ENCODE measurements at regions not wholly inside any gene's neighbourhood (a gene's known extent, or its start where the extent isn't known, plus 50 kb on each side); places are given as distances from the start of the nearest gene placed in this dataset.

DNA sequence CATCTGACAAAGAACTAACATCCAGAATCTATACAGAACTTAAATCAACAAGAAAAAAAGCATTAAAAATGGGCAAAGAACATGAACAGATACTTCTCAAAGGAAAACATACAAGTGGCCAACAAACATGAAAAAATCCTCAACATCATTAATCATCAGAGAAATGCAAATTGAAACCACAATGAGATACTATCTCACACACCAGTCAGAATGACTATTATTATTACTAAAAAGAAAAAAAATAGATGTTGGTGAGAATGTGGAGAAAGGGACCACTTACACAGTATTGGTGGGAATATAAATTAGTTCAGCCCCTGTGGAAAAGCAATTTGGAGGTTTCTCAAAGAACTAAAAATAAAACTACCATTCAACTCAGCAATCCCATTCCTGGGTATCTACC, 89.1 kb upstream of the ADO start:
- Histone ChIP-seq H4K20me1 (ENCODE audit: control insufficient read depth, insufficient read depth, insufficient read length) (no peaks in the 10 kb centered on the region), H2BK15ac (ENCODE audit: low read depth, low read length) (no peak overlapping the region), H3K79me2 (ENCODE audit: insufficient read depth, low read length) (no peaks in the 10 kb centered on the region), H3T11ph (ENCODE audit: low read length) (no peak overlapping the region), H3K9me3 (ENCODE audit: control insufficient read depth, low read depth, low read length) (no peaks in the 10 kb centered on the region), H2BK120ac (ENCODE audit: low read depth, low read length, poor library complexity, severe bottlenecking) (no peak overlapping the region), H4K8ac (replicated peaks; ENCODE audit: insufficient read length, low read depth, low read length) (no peak overlapping the region), H3K23me2 (ENCODE audit: insufficient read length, low read depth, low read length, poor library complexity, severe bottlenecking) (no peaks in the 10 kb centered on the region), H2AK5ac (ENCODE audit: insufficient read length, low read length) (no peak overlapping the region), H3K9ac (ENCODE audit: extremely low read depth, insufficient read length, low read length) (no peak overlapping the region), H2BK5ac (ENCODE audit: insufficient read length, low read length) (no peak overlapping the region), H3K4ac (ENCODE audit: low read depth, low read length) (no peak overlapping the region), H3K23ac (ENCODE audit: insufficient read length, low read depth, low read length) (no peak overlapping the region), H3K4me2 (ENCODE audit: insufficient read depth, insufficient read length, low read length) (no peak overlapping the region), H3K79me1 (ENCODE audit: insufficient read depth, low read depth, low read length, poor library complexity, severe bottlenecking) (no peaks in the 10 kb centered on the region), H4K5ac (ENCODE audit: insufficient read length, low read depth, low read length) (no peak overlapping the region), H3K18ac (ENCODE audit: insufficient read length, low read depth, low read length) (no peak overlapping the region), H4K91ac (ENCODE audit: insufficient read length, low read depth, low read length) (no peak overlapping the region), H3K27me3 (ENCODE audit: insufficient read depth, low read length) (no peaks in the 10 kb centered on the region), H2BK12ac (ENCODE audit: insufficient read length, low read depth, low read length) (no peak overlapping the region), H3K14ac (ENCODE audit: insufficient read depth, low read length) (no peak overlapping the region), H2AFZ (ENCODE audit: low read length) (no peak overlapping the region), H3K27ac (ENCODE audit: insufficient read length, low read depth, low read length) (no peak overlapping the region), H3K56ac (ENCODE audit: insufficient read length, low read depth, low read length) (no peak overlapping the region), H3K4me1 (ENCODE audit: insufficient read depth, low read length) (no peaks in the 10 kb centered on the region), H2BK20ac (ENCODE audit: low read depth, low read length, poor library complexity, severe bottlenecking) (no peak overlapping the region)
- no peak for TF ChIP-seq CTCF (conservative IDR thresholded peaks at IDR 0.05)
- Mint-ChIP-seq H3K9me3 (no peaks in the 10 kb centered on the region; a peak in 2 of 5 replicates), H3K4me3 (no peak overlapping the region), H3K4me1 (no peaks in the 10 kb centered on the region), H3K27ac (no peak overlapping the region), H3K36me3 (ENCODE audit: insufficient read depth in 1 of 3, low read depth in 3 of 3) (no peaks in the 10 kb centered on the region), H3K27me3 (ENCODE audit: low read depth) (no peaks in the 10 kb centered on the region)
- no peak for DNase-seq

All from H9 (cell line).